Astrocyte of the cerebellum (primary cell): ENCODE measurements at regions not wholly inside any gene's neighbourhood (a gene's known extent, or its start where the extent isn't known, plus 50 kb on each side); places are given as distances from the start of the nearest gene placed in this dataset.

Source experiments
- DNase-seq: peaks from one replicate; pipeline ENCODE4 v3.0.0-alpha.2; 2011; ENCODE audit warnings: low read depth
- H3K4me3 ChIP-seq: 2 replicates; pipeline ENCODE4 v1.5.1; 2011; ENCODE audit warnings: mild to moderate bottlenecking, low read depth, low read length, moderate library complexity
- CTCF ChIP-seq: IDR thresholded peaks from 2 replicates; pipeline ENCODE4 v1.5.1; 2012; ENCODE audit warnings: low read length, low read depth, moderate library complexity, mild to moderate bottlenecking; ENCODE audit errors: missing control alignments
- in situ Hi-C: cut with HindIII; loops from 2 replicates; pipeline ENCODE4 v1.10.0; 2017; ENCODE audit warnings: low sequenced_read_pairs

- TF ChIP-seq CTCF, result no peak
- in situ Hi-C loops, result no loop called here
- no peak overlapping the region for H3K4me3 ChIP-seq
Observed at GRCh38 chr11:103650330-103650729, 386.1 kb upstream of the DDI1 start.

GRCh38 chr11:103651341-103651998 lies 385.0 kb upstream of the DDI1 start:
- no peak overlapping the region for H3K4me3 ChIP-seq
- in situ Hi-C loops, result no loop called here
- no peak for TF ChIP-seq CTCF
- DNase-seq, result no peak

More at GRCh38 chr11:103650330-103650729, 386.1 kb upstream of the DDI1 start:
- DNase-seq, result no peak

GRCh38 chr11:103652013-103652412 lies 384.4 kb upstream of the DDI1 start:
- in situ Hi-C loops, result no loop called here
- no peak for DNase-seq
- TF ChIP-seq CTCF, result no peak
- H3K4me3 ChIP-seq, result no peak overlapping the region

- no peak for TF ChIP-seq CTCF
- no peak overlapping the region for H3K4me3 ChIP-seq
- in situ Hi-C loops, result no loop called here
- no peak for DNase-seq
Observed at GRCh38 chr11:103656382-103656781, 380.1 kb upstream of the DDI1 start.

- no peak for DNase-seq
- no peak overlapping the region for H3K4me3 ChIP-seq
- in situ Hi-C loops, result no loop called here
- TF ChIP-seq CTCF, result peak; percentile 39
Observed at GRCh38 chr11:103659206-103659618, 377.2 kb upstream of the DDI1 start.

- H3K4me3 ChIP-seq, result no peak overlapping the region
- in situ Hi-C loops, result no loop called here
- no peak for TF ChIP-seq CTCF
- DNase-seq, result no peak
Observed at GRCh38 chr11:103659743-103660142, 376.7 kb upstream of the DDI1 start.
